Kidney epithelial cell (primary cell): ENCODE measurements at regions not wholly inside any gene's neighbourhood (a gene's known extent, or its start where the extent isn't known, plus 50 kb on each side); places are given as distances from the start of the nearest gene placed in this dataset.

Experiments used
- DNase-seq: peaks from one replicate; pipeline ENCODE4 v3.0.0-alpha.2; 2010; ENCODE audit warnings: low read depth
- H3K27me3 ChIP-seq: 2 replicates; pipeline ENCODE4 v1.6.0; 2011; ENCODE audit warnings: low read length; ENCODE audit not compliant: control insufficient read depth, insufficient read depth
- H3K36me3 ChIP-seq: 2 replicates; pipeline ENCODE4 v1.5.1; 2011; ENCODE audit warnings: low read length; ENCODE audit not compliant: control insufficient read depth, insufficient read depth
- H3K4me3 ChIP-seq: 2 replicates; pipeline ENCODE4 v1.5.1; 2011; ENCODE audit warnings: low read depth, mild to moderate bottlenecking, control low read depth, low read length
- CTCF ChIP-seq: IDR thresholded peaks from 2 replicates; pipeline ENCODE4 v1.5.1; 2011; ENCODE audit warnings: mild to moderate bottlenecking, moderate library complexity, low read length, control low read depth, inconsistent platforms; ENCODE audit not compliant: insufficient read depth, poor library complexity, severe bottlenecking

- DNase-seq = no peak
These were observed 230.3 kb upstream of the PRICKLE1 start for GRCh38 chr12:42819846-42820245.

DNA sequence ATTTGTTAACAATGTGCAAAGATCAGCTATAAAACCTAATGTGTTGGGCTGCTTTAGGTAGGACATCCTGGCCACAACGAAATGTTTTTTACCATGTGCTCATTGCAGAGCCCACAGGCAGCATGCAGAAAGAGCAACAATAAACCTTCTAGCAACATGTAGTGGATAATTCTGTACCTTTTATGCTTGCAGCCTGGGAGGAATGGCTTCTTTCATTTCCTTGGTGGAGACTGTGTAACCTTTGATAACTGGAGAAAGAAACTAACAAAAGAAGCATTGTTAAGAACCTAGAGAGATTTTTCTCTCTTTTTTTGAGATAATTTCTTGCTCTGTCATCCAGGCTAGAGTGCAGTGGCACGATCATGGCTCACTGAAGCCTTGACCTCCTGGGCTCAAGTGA, 225.5 kb upstream of the PRICKLE1 start:
- no peak for DNase-seq
- H3K36me3 ChIP-seq = no peaks in the 10 kb centered on the region
- H3K4me3 ChIP-seq = no peak overlapping the region
- no peak for TF ChIP-seq CTCF
- H3K27me3 ChIP-seq = no peaks in the 10 kb centered on the region

More at GRCh38 chr12:42819846-42820245, 230.3 kb upstream of the PRICKLE1 start:
- no peak for TF ChIP-seq CTCF
- Histone ChIP-seq H3K27me3 (no peaks in the 10 kb centered on the region), H3K4me3 (no peak overlapping the region), H3K36me3 (no peaks in the 10 kb centered on the region)

GRCh38 chr12:42812871-42813270, 223.3 kb upstream of the PRICKLE1 start:
- DNase-seq = no peak
- H3K4me3 ChIP-seq = no peak overlapping the region
- no peak for TF ChIP-seq CTCF
- no peaks in the 10 kb centered on the region for H3K27me3 ChIP-seq
- no peaks in the 10 kb centered on the region for H3K36me3 ChIP-seq

- DNase-seq = no peak
- H3K36me3 ChIP-seq = no peaks in the 10 kb centered on the region
- no peak overlapping the region for H3K4me3 ChIP-seq
- no peaks in the 10 kb centered on the region for H3K27me3 ChIP-seq
- no peak for TF ChIP-seq CTCF
These were observed 222.5 kb upstream of the PRICKLE1 start for GRCh38 chr12:42812086-42812485.

GRCh38 chr12:42810006-42810405, 220.5 kb upstream of the PRICKLE1 start:
- Histone ChIP-seq H3K27me3 (no peaks in the 10 kb centered on the region), H3K4me3 (no peak overlapping the region), H3K36me3 (no peaks in the 10 kb centered on the region)
- DNase-seq = no peak
- TF ChIP-seq CTCF = no peak

DNA sequence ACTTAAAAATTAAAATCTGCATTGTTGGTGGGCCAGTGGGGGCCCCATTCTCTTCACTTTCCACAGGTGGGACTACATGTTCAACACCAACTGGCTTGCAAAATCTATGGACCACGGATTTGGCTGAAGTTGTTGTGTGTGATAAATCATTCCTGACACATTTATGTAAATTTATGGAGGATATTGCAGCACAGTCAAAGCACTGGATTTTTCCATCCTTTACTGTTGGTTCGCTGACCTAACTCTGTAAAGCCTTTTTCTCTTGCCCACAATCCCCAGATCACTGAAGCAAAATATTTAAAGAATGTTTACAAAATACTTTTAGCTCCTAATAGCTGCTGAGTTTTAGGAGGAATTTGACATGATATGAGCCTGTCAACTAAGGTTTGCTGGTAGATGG, 219.7 kb upstream of the PRICKLE1 start:
- DNase-seq = no peak
- no peaks in the 10 kb centered on the region for H3K36me3 ChIP-seq
- no peaks in the 10 kb centered on the region for H3K27me3 ChIP-seq
- H3K4me3 ChIP-seq = no peak overlapping the region
- TF ChIP-seq CTCF = no peak
